Stimulated activated CD8-positive, alpha-beta memory T cell treated with anti-CD3 and anti-CD28 coated beads, Interleukin-15, amount 100 ng/mL, for 48 hours (primary cell): ENCODE measurements at regions not wholly inside any gene's neighbourhood (a gene's known extent, or its start where the extent isn't known, plus 50 kb on each side); places are given as distances from the start of the nearest gene placed in this dataset.
"Not testable (repeated sequence)": the region's sequence is repeated elsewhere in the genome, so short reads cannot be mapped to it uniquely, and the experiment has no call there.

Source experiments
- DNase-seq, 2 donors: peaks; one replicate each; pipeline ENCODE4 v3.0.0-alpha.2; 2020; ENCODE audit warnings: low read depth in 2 of 2

DNA sequence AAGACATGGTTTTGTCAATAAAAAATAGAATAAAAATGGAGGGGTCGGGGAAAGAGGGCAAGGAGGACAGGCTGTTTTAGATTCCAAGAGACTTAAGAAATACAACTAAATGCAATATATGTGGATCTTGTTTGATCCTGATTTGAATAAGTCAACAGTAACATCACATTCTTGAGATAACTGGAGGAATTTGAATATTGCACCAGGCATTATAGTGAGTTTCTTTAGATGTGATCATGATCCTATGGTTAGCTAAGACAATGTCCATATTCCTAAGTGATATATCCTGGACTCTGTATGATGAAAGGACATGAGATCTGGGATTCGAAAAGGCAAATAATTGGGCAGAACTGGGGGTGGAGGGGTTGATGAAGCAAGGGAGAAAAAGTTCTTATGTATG lies 311.8 kb downstream of the PLPP3 start:
- no peak for DNase-seq

DNA sequence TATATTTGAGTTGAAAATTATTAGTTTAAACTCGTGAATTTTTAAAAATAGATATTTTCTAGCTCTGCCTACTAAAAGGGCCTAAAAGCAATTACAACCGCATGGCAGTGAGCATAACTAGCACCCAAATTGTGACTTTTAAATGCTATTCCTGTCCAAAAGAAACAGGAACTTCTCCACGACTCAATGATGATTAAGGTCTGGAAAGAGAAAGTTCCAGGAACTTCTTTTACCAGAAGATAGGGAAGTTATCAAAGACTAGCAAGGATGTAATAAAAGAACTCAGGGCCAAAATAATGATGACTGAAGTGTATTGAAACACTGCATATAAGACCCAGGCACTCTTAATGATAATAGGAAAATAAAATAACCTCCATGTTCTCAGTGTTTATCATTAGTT lies 313.0 kb downstream of the PLPP3 start:
- no peak for DNase-seq

DNA sequence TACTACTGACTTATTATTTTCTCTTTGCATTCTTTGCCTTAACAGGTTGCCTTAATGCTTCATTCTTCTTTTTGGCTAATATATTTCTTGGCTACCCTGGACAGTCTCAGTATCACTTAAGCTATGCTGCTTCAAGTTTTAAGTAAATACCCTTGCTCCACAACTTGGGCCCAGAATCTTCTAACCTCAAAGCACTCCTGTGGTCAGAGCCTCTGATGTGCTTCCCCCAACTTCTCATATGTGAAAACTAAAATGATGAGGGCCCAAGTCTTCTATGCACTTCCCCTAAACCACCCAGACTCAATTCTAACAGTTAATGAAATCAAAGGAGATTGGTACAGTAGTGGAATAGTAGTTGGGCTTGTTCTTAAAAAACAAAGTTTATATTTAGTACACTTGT lies 314.1 kb downstream of the PLPP3 start:
- no peak for DNase-seq

DNA sequence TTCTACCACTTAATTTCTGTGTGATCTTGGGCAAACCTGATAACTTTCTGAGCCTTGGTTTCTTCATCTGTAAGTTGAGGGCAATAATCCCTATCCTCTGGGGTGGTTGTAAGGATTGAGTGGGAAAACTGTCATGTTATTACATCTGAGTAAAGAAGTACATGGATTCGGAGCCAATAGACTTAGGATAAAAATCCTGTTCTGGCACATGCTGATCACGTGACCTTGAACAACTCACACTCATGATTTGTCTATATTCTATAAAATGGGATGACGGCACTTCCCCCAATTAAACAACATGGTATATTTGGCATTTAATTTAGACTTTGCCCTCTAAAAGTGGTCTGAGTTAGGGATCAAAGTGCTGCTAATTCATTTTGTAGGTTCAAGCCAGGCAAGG lies 315.5 kb downstream of the PLPP3 start:
- DNase-seq, result no peak

DNA sequence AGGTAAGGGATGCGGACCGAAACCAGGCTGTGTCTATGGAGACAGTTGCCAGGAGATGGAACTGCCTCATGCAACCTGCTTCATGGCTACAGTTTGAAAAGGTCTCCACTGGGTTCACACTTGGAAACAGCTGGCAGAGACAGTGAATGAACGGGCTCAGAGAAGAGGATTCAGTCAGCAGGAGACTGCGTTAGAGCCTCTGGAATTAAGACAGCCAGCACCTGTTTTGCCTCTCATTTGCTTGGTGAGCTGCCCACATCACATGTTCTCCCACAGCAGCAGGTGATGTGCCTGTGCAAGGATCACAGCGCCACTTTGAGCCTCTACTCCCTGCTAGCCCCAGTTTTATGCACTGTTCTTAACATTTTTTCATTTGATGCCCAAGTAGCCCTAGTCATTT lies 321.0 kb downstream of the PLPP3 start:
- DNase-seq, result no peak

DNA sequence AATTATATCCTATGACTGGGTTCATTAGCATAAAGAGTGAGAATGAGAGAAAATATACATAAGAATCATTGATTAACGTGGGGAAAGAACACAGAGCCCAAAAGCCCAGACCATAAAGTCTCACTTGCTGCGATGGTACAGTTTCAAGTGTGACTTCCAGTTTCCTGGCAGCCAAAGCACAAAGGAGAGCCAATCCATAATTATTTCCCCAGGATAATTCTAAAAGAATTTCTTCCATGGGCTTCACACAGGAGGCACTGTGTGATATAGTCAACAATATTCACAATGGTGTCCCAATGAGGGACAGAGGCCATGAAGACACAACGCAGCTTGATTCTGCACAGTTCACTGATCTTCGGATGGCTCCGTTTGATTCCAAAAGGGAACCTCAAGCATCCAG lies 321.6 kb downstream of the PLPP3 start:
- no peak for DNase-seq

DNA sequence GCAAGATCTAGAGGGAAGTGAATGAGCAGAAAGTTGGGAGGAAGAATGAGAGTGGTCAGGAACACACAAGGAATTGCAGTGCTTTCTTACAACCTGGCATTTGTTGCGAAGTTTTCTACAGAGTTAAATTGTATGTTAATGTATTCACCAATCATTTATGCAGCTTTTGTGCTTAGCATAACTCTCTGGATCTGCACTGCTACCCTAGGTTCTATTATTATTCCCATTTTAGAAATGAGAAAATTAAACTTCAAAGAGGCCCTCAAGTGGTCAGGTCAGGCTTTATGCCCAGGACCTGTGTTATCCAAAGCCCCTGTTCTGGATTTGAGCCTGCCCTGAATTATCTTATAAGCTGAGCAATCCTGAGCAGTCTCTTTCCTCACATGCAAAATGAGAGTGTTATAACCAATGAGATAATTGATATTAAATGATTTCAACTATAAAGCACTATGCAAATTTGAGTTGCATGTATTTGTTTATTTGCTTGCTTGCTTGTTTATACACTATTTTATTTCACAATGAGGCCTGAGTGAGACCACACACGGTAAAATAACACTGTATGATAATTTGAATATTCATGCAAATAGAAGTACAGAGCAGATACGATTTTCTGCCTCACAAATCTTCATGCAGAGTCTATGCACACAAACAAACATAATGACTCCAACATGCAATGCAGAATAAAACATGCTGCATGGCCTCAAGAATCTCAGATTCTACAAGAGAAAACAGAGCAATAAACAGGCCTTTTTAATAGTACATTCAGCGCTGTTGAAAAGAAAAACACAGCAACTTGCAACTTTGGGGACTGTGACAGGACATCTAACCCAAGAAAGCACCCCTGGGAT lies 323.0 kb downstream of the PLPP3 start:
- DNase-seq, result no peak

DNA sequence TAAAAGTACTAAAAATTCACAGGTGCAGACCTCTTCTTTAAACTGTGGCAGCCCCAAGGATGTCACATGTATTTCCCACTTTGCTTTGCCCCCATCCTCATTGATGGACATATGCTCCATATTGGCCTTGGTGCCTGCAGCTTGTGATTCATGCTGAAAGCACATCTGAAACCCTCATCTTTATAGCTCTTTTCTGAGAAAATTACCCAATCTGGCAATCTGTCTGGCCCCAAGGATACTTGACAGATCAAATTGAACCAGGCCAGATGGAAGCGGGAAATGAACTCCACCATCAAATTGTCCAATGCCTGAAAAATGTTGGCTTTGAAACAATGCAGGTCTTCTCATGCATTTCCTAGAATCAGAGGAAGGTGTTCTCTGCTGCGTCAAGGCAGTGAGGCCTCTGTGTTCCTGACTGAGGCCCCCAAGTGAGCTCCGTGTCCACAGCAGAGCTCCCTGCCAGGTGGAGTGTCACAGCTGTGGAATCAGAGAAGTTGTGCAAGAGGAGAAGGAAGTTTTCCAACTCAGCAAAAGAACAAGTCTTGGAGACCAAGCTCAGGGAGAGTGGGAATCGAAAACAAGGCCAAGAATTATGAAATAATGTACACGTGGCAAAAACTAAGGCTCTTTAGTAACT lies 323.7 kb downstream of the PLPP3 start:
- no peak for DNase-seq

DNA sequence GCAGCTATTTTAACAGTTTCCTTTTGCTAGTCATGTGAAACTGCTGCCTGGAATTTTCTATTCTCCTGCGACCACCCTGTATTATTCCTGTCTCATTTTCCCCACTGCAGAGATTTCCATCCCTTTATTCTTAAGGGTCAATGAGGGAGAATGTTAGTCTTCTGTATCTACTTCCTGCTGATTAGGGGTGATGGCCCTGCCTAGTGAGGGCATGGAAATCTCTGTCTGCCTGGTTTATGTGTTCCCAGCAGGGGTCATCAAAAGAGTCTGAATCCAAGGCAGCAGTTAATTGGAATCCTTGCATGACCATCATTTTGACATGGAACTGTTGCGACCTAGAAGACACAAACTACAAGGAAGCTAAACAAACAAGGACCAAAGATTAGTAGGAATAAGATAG lies 325.2 kb downstream of the PLPP3 start:
- DNase-seq, result no peak

DNA sequence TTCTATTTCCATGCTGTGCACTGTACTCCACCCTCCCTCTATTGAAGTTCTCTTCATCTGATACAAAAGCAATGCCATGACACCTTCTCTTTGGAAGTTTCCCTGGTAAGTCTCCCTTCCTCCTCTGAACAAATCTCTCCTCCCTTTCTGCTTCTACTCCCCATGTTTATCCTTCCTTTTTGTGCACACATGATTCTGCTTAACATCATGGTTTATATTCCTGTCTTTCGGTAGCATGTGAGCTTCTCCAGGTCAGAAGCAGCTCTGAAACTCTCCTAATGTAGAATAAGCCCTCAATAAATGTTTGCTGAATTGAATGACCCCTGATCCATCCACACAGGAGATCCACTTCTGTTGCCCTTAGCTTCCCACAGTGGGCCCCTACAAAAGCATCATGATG lies 328.6 kb downstream of the PLPP3 start:
- no peak for DNase-seq

DNA sequence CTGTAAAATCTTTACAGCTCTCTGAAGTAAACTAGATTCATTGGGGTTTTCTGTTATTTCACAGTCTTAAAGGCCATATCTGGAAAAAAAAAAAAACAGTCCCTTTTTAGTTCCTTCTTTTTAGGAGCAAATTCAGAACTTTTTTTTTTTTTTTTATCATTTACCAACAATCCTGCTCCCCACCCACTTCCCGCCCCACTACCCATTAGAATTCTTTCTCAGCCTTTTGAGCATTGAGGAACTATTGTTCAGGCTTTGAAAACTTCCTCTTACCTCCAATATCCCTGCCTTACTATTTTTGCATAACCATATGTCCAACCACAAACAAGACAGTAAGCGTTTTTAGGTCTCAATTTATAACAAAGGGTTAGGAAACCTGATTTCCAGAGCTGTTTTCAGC lies 330.1 kb downstream of the PLPP3 start:
- DNase-seq, result no peak

DNA sequence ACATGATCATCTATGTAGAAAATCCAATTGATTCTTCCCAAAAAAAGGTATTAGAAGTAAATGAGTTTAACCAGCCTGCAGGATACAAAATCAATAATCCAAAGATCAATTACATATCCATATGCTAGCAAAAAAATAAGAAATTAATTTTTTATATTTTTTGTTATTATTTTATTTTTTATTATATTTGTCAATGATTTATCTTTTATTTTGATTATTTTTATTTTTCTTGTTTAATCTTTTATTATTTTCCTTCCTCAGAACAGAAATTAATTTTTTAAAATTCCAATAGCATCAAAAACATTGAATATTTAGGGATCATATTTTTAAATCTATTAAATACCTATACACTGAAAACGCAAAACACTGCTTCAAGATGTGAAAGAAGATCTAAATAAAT lies 331.2 kb downstream of the PLPP3 start:
- no peak for DNase-seq

DNA sequence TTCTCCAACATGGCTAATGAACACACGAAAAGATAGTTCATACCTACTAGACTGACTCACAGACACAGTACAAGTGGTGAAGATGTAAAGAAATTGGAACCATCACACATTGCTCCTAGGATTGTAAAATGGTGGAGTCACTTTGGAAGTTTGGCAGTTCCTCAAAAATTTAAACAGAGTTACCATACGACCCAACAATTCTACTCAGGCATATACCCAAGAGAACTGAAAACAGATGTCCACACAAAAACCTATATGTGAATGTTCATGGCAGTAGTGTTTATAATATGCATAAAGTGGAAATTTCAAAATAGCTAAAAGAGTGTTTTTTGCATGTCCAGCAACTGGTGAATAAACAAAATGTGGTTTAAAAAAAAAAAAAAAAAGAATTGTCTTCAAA lies 332.6 kb downstream of the PLPP3 start:
- DNase-seq, result not testable (repeated sequence)

DNA sequence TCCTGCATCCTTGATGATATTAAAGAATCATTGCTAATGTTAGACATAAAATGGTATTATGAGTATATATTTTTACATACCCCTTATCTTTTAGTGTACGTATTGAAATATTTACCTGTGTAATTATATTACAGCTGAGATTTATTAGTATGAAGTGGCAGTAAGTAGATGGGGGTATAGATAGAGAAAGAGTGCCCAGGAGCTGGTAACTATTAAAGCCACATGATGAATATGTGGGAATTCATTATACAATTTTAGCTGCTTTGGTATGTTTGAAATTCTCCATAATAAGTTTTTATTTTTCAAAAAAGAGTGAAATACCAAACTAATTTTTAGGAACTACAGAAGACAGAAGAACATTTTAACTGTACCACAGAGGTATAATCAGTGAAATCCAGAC lies 339.0 kb downstream of the PLPP3 start:
- no peak for DNase-seq

DNA sequence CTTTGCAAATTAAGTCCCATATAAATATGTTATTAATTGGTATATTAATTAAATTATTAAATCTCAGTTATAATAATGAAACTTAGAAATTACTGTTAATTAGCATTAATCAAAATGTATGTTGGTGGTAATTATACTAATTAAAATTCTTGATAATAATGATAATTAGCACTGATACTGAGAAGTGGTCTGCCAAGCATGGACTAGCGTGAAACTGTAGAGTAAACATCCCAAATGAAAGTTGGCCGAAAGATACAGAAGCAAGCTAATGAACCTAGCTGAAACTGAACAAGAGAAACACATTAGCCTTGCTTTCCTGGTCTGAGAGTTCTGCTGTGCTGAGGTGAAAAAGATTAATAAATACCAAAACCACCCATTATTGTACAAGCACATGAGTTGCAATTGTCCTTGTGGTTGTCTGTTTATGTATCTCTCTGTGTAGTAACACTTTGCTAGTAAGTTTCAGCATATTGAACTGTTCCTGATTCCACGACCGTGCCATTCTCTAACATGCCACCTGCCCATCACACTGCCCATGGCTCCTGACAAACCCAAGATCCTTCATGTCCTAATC lies 341.8 kb downstream of the PLPP3 start:
- no peak for DNase-seq

DNA sequence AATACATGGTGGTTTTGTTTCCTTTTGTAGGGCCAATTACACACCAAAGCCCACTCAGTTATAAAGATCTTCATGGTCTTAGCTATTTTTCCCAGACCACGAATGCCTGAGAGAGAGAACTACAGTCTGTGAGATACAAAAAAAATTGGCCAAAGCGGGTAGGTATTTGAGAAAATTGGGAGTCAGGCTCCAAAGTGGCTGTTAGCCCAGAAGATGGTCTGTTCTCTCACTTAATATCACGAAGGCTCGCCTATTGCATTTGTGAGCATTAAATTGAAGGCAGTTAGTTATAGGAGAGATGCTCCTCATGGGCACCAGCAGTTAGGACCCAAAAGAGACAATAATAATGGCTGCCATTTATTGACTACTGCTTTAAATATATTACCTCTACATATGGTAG lies 342.7 kb downstream of the PLPP3 start:
- DNase-seq, result no peak

DNA sequence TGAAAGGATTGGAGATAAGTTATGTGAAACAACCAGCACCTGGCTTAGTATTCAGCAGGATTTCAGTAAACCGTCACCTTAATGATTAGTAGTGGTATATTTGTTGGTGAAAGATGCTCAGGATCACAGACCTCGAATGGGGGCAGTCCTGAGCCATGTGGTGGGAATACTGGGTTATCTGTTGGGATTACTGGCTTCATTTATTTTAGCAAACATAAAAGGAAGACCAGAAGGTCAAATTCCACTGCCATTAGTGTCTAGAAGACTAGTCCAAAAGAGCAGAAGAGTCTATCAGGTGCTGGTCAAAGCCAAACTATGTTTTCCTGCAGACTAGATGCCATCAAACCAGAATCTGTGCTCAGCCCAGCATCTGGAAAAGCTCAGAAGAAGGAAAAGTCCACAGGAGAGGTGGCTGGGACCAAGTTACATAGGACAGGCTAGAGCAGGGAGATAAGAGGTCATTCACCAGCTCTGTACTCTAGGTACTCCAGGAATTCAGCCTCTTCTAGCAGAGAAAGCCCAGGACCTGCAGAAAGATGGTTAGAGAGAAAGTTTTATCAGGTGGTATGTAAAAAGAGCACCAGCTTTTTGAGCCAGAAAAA lies 343.4 kb downstream of the PLPP3 start:
- DNase-seq, result no peak

DNA sequence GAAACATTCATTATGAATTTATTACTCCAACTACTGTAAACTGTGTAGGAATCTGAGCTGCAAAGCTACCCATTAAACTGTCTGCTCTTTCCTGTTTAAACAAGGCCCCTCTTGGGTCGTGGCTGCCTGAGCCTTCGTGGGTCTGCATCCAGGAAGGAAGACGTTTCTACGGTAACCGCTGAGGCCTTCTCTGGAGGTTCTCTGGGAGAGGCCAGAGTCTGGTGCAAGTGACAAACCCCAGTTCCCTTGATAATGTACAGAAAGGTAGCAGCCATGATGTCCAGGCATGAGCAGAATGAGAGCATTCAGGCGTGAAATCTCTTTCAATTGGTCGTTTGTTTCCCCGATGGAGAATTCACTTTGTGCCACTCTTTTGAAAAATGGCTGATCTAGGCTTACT lies 350.2 kb downstream of the PLPP3 start:
- no peak for DNase-seq

DNA sequence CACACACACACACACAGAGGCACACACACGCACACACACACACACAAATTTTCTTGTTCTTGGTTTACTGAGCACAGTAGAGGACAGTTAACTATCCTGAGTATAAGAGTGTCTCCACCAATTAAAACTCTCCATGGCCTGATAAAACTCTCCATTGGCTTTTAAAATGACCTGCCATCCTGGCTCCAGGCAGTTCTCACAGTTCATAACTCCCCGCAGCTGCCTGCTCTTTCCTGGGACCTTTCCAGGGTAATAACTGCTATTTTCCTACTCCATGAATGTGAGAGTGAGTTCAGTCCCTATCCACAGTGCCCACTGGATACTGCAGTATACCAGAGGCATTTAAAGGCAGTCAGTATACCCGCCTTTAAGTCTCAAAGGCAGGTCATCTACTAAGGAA lies 351.5 kb downstream of the PLPP3 start:
- DNase-seq, result no peak

DNA sequence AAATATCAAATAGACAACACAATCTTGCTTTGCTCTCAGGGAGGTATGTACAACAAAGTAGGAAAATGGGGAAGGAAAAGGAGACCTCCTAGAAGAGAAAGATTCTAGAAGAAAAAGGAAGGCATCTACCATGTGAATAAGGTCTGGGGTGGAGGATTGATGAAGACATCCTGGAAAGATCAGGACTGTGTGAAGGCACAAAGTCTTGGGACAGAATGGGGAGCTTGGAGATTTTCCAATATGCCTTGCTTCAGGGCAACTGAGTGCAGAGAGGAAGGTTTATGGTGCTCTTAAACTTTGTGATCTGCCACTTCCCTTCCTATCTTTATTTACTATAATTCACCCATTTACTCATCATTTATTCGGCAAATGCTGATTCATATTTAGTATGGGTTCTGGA lies 352.0 kb downstream of the PLPP3 start:
- no peak for DNase-seq

DNA sequence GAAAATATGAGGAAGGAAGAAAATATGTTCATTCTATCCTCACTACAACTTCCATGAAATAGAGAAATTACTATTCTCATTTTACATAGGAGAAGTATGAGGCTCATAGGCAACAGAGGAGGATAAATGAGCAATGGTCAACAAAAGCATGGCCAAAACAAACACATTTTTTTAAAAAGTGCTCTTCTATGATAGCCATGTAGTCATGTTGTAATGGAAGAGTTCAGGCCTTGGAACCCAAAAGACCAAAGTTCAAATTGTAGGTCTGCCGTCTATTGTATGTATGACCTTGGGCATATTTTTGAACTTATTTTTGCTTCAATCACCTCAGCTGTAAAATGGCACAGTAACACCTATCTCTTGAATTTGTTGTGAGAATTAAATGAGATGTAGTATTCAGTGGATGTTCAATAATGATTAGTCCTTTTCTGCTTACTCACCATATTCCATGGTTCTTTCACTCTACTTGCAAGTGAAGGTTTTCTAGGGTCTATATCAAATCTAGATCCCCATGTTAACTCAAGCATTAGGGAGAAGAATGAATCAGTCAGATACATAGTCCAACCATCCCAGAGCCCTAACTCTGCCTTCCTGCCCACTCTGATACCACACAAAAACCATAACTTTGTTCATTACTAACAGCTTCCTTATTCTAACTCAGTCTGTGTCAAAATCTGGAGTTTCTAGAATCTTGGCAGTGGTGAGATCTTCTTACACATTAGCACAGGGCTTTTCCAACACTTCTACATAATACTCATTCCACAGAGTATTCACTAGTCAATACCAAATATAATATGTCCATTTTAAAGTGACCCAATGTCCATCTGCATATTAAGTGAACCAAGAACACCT lies 353.2 kb downstream of the PLPP3 start:
- no peak for DNase-seq

DNA sequence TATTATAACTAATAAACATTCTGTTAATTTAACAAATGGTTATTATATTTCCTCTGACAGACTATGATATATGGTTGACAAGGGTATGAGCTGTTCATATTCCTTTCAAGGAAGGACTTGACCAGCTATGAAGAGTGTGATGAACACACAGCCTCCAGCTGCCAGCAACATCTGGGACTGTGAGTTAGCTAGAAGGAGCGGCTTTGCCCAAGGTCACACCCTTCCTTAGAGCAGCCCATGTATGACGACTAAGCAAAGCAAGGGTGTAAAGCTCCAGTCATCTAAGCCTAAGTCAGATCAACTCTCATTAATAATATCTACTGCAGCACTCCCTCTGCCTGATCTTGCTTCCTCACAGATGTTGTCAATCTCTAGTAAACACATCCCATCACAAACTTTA lies 355.4 kb downstream of the PLPP3 start:
- no peak for DNase-seq
